CD4-positive, alpha-beta T cell treated with Interleukin-12 subunit alpha and Interleukin-12 subunit beta, for 1 hour (primary cell): ENCODE measurements at regions not wholly inside any gene's neighbourhood (a gene's known extent, or its start where the extent isn't known, plus 50 kb on each side); places are given as distances from the start of the nearest gene placed in this dataset.

Source experiments
- DNase-seq: peaks from one replicate; pipeline ENCODE4 v3.0.0-alpha.2; 2020

DNA sequence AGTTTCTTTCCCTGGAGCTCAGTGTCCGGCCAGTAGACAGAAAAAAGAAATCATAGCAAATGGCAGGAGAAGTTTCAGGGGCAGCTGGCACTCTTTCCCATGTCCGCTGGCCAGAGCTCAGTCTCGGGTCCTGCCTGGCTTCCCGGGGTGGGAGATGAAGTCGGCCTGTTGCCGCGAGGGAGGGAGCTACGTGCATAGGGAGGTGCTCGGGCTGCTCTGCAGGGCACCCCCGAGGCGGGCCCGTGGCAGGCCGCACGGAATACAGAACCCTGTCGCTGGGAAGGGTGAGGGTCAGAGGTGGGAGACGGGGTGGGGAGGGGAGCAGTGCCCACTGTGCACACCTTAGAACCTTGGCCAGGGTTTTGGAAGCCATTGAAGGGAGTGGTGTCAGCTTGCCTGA is 78.3 kb upstream of the FOXF1 start:
- DNase-seq: no peak

DNA sequence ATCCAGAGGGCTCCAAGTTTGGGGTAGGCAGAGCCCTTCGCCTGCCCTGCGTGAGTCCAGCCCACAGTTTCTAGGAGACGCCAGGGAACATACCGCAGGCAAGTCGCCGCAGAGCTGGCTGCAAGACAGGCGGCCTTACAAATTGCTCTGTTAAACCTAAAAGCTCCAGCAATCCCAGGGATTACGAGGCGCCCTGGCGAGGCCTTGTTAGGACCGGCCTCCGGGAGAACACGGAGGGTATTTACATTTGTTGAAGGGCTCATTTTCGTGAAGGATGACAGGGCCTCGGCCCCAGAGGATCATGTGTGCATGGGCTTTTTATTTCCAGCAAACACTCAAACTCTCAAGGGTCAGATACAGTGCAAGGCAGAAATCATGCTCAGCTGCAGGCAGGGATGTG is 77.6 kb upstream of the FOXF1 start:
- no peak for DNase-seq

DNA sequence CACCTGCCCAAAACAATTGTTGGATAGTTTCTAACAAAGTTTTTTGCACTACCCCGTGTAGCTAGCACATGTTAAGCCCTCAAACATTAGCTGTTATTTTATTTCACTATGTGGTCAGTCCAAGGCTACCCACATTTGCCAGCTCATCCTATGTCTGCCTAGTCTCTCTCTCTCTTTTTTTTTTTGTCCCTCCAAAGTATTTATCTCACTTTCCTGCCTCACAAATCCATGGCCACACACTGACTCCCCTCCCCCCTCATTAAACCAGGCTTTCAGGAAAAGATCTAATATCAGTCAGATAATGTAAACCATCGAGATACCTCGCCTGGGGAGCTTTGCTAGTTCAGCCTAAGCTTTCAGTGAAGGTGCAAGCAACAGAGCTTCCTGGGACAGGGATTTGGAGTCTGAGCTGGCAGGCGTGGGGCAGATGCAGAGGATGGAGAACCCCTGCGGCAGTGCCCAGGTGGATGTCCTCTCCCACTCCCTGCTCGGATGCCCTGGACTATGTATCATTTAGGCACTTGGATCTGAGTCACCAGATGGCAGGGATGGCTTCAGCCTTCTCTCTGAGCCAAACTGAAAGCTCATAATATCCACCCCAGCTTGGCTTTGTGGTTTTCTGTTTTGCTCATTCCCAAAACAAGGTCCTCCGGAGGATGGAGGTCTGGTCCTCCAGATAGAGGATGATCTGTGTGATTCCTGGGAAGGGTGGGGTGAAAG is 73.7 kb upstream of the FOXF1 start:
- no peak for DNase-seq

DNA sequence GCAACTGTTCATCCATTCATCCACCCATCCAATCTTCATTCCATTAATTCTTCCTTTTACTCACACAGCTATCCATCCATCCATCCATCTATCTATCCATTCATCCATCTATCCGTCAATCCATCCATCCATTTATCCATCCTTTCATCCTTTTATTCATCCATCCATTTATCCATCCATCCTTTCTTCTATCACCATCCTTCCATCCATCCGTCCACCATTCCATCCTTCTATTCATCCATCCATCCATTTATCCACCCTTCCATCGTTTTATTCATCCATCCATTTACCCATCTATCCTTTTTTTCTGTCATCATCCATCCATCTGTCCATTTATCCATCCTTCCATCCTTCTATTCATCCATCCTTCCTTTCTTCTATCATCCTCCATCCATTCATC is 73.0 kb upstream of the FOXF1 start:
- DNase-seq: no peak

DNA sequence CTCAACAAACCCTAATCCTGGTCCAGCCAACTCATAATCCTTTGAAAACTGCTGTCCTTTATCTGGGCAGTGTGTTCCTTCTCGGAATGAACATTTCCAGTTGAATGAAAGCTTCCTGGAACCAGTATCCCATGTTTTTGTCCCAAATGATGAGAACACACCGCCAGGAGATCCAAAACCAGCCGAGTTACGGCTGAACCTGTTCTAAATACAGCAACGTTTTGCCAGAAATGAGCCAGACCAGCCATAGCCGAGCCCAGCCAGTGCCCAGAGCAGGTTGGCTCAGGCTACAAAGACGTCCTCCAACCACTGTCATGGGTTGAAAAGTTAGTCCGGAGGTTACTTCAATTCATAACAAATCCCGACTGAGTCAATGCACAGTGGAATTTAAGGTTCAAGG is 67.6 kb upstream of the FOXF1 start:
- DNase-seq: no peak

DNA sequence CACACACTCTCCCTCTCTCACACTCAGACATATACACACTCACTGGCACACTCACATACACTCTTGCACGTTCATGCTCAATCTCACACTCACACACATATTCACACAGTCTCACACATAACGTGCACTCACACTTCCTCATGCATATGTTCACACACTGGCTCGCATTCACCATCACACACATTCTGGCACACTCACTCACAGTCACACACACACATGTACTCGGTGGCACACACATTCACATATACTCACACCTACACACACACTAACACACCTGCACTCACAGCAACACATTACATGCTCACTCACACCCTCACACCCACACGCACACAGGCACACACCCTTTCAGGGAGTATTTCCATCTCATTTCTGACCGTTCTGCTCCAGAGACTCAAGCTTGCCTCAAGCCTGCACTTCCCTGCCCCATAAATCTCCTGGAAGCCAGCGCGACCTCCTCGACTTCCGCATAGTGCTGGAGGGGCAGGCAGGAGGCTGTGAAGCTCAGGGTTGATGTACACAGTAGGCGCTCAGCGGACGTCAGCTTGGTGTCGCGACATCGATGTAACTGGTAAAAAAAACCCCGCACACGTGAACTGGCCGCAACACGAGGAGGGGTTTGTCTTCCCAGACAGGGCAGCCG is 66.7 kb upstream of the FOXF1 start:
- DNase-seq: no peak

DNA sequence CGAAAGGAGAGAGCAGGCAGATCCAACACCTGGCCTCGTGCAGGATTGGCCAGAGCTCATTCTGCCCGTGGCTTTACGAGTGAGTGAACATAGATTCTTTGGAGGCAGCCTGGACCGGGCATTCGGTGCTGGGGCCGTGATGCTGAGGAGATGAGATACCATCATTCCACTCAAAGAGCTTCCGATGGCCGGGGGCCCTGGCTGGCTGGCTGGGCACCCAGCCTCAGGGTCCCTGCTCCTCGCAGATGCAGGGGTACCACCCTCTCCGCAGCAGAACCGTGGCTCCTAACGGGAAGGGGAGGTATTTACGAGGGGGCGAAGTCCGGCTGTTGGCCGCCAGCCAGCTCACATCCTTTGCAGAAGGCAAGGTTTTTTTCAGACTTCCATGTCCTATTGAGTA is 66.1 kb upstream of the FOXF1 start:
- no peak for DNase-seq

DNA sequence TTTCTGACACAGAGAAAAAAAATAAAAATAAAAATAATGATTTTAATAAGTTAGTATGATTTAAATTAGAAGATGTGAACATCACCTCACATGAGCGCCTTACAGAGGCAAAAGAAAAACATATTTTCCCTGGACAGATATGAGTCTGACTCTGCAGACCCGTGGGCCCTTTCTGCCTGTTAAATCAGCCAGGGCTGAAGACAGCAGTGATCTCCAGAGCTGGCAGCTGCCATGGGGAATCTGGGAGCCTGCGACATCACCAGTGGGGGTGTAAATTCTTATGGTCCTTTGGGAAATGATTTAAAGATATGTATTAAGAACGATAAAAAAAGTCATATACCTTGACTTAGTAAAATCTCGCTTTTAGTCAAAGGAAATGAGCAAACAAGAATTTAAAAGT is 65.7 kb upstream of the FOXF1 start:
- DNase-seq: no peak

DNA sequence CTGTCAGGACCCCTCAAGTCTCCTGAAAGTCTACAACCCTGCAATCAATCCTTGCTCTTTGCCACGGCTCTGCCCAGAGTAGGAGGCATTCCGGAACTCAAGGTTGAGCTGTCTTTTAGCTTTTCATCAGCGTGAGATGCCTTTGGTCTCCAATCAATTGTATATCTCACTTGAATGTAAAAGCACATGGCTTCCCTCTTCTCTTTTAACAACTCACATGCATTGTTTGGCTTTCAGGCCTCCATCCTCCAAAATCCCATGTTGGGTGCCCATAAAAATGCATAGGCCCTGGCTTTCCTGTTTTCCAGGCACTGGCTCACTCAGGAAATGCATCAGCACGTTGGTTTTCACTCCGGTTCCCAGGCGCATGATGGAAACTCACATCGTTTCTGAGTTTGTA is 64.0 kb upstream of the FOXF1 start:
- DNase-seq: no peak

DNA sequence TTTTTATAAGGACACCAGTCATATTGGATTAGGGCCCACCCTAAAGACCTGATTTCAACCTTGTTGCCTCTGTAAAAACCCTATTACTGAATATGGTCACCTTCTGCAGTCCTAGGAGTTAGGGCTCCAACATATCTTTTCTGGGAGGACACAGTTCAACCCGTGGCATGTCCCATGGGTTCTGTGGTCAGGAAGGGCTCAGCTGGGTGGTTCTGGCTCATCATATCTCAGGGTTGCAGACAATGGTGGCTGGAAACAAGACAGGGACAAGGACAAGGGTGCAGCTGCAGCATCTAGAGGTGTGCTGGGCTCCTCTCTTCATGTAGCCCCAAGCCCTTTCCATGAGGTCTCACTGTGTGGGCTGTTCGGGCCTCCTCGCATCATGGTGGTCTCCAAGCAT is 63.1 kb upstream of the FOXF1 start:
- DNase-seq: no peak

DNA sequence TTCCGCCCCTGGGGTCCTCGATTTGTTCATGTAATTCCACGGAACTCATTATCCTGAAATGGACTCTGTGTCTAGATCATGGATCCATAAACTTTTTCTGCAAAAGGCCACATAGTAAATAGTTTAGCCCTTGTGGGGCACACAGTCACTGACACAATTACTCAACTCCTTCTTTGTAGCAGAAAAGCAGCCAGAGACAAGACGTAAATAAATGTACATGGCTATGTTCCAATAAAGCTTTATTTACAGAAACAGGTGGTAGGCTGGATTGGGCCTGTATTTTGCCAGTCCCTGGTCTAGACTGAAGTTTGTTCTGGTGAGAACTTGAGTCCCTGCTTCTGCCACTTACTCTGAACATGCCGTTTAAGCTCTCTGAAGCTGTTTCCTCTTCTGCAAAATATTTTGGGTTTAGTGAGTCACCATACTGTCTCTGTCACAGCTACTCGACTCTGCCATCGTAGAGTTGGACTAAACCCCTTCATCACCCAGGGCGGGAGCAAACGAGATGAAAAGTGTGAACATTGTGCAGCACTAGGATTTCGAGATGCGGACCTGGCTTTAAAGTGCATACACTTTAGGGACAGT is 61.9 kb upstream of the FOXF1 start:
- no peak for DNase-seq

DNA sequence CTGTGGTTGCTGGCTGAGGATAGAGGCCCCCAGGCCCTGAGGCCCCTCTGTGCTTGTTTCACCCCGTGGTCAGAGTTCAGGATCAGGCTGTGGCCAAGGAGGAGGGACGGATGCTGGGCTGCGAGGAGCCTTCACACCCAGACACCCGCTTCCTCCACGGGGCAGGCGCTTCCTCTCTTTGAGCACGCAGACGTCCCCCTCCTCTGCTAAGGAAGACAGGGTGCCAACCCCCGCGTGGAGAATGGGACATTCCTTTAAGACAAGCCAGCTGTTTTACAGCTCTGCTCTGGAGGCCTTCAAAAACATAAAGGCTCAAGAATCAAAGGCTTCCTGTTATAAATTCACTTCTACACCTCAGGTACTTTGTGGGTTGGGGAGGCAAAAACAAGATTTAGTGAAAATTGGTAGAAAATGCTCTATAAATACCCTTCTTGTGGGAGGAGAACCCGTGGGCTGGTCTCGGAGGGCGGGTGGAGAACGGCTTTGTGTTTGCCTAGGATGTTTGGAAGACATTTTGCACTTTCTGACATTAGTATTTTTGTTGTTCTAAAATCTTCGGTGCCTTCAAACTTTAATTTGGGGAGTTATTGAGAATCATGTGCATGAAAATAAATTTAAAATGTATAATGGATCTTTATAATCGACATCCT is 60.8 kb upstream of the FOXF1 start:
- no peak for DNase-seq

DNA sequence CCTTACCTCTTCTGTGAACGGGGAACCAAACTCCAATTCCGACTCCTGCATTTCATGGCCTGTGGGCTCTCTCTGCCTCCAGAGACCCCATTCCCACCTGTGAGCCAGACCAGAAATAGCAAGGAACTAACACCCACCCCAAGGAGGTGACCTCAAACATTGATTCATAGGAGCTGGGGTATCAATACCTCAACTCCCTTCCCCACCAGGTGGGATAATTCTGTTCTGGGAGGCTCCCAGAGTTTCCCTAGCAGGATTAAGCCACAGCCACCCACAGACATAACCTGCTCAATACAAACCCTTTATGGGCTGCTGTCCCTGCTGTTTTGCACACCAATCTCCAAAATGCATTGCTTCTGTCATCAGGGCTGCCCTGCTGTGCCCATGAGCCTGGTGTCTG is 59.6 kb upstream of the FOXF1 start:
- DNase-seq: no peak

DNA sequence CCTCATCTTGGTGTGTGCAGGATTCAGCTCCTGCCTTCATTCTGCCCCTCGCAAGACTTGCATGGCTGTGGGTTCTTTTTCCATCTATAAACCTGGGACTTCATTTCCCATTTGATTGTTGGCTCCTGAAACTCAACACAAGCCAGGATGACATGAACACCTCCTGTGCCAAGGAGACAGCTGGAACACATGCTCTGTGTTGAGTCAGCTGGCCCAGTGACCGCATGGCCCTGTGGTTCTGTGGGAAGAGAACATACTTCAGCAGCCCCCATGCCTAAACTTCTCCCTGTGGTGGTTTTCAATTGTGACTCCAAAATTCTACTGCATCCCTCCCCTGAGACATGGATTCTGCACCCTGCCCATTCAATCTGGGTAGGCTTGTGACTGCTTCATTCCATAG is 57.9 kb upstream of the FOXF1 start:
- DNase-seq: no peak

DNA sequence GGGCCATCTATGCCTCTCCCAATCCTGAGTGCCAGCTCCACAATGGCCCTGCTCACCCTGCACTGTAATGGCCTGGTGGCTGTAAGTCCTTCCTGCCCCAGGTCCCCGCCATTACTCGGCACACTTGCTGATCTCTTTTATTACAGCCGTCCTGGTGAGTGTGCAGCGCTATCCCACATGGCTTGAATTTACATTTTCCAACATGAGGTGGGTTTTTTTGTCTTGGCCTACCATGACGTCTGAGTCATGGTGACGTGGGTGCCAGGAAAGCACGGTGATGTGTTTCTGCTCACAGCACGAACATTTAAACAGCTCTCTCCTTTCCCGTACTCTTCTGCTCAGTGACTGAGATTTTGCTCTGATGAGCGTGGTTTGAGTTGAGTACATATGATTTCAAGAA is 55.2 kb upstream of the FOXF1 start:
- no peak for DNase-seq

DNA sequence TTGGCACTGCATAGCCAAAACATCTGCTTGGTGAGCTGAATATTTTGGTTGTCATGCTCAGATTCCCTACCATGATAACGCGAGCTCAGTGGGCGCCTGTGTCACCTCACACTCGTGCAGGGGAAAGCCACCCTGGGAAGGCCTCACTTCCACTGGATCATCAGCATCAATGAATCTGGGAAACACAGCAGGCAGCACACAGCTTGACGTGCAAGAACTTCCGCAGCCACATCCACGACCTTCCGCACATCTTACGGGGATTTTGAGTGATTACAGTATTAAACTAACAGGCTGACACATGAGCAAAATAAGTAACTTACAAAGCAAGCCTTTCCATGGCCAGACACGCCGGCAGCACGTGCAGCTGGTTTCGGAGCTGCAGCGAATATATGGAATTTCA is 54.7 kb upstream of the FOXF1 start:
- DNase-seq: no peak

DNA sequence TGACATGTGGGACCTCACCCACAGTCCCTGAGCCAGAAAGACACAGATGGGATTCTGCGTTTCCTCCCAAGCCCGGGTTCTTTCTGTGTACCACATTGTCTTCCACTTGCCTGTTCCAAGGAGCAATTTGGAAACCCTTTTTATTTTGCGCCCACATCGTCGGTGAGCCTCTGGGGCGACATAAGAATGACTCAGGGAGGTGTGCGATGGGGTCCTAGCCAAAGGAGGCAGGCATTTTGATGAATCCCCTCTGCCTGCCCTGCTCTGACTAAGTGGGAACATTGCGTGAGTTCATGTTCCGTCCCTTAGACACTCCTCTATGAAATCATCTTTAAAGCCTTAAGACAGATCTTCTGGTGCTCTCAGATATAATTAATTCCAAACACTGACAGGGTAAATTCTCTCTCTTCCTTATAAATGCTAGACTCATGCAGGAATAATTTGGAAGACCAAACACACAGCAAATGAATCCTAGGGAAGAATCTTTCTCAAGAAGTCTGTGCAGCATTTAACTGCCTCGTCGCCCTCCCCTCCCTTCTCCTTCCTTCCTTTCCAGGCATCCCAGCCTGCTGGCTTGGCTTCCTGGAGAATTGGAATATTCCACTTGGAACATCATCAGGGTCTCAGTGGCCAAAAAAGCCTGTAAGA is 52.7 kb upstream of the FOXF1 start:
- no peak for DNase-seq

DNA sequence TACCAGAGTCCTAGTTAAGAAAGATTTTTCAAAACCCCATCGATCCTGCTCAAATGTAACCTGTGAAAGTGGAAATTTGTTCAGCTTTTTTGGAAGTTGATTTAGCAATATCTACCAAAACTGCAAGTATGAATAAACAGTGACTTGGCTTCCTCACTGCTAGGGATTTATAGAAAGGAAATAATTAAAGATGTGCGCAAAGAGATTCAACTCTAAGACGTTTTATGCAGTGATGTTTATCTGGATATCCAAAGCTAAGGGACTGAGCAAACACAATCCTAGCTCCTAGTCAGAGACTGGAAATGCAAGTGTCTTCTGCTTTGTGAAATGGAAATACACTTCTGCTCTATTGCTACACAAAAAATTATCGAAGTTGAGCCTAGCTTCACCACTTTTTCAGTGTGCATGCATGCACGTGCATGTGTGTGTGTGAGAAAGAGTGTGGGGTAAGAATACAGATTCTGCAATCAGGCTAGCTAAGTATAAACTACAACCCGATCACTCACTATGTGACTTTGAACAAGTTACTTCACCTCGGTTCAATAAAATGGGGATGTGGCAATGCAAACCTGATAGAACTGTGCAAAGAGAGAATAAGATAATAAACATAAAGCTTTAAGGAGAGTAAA is 52.1 kb upstream of the FOXF1 start:
- DNase-seq: no peak

DNA sequence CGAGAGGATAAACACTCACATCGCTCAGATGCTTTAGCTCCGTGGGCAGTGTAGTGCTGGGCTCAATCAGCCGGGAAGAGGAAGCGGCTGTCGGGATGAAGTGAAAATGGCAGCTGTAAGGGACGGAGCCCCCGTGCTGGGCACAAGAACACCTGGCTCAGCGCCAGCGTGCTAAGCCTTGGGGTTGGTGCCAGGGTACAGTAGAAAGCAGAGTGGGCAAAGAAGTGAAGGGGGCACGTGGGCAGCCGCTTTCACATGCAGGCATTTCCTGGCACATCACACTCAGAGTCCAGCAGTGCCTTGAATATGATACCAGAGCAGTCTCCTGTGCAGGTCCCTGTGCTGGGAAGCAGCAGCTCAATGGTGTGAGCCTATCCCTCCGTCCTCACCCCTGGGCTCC is 51.1 kb upstream of the FOXF1 start:
- DNase-seq: no peak
